ENCODE measurements at regions not wholly inside any gene's neighbourhood (a gene's known extent, or its start where the extent isn't known, plus 50 kb on each side); places are given as distances from the start of the nearest gene placed in this dataset.

- H3K36me3 ChIP-seq (ENCODE audit: control insufficient read depth in 1 of 2, insufficient read depth in 2 of 2, low read length in 2 of 2) = no peaks in the 10 kb centered on the region
- RAD21 ChIA-PET (ENCODE audit: low non-redundant PET in 1 of 2, low total read pairs in 2 of 2, uncharacterized antibody in 2 of 2, unreplicated experiment in 2 of 2) = no interaction called here
- H3K79me2 ChIP-seq (ENCODE audit: insufficient read depth, low read length) = no peaks in the 10 kb centered on the region
- no peak overlapping the region for H3K9ac ChIP-seq (ENCODE audit: low read length)
- H3K9me3 ChIP-seq (ENCODE audit: control insufficient read depth in 1 of 2, insufficient read depth in 1 of 2, low read depth in 1 of 2, low read length in 2 of 2) = no peaks in the 10 kb centered on the region
- BruUV-seq (replicated peaks) = no TSS peak
- POLR2A ChIA-PET = no interaction called here
- peaks cover 3% of the 10 kb centered on the region; the same call in 1 of the 2 replicates for H3K27me3 ChIP-seq (ENCODE audit: insufficient read depth, low read length)
- H3K4me3 ChIP-seq (replicated peaks in 1 of 2; ENCODE audit: low read depth in 1 of 2, low read length in 2 of 2) = no peak overlapping the region
- H3K9me2 ChIP-seq (ENCODE audit: insufficient read depth) = no peaks in the 10 kb centered on the region
- no peaks in the 10 kb centered on the region for H4K20me1 ChIP-seq (ENCODE audit: insufficient read depth)
- H3K4me2 ChIP-seq (ENCODE audit: low read length) = no peak overlapping the region
- DNase-seq (ENCODE audit: low read depth, low spot score) (no peak), ATAC-seq (no peak)
- no peak for TF ChIP-seq CTCF (IDR thresholded peaks at IDR 0.05 in 2 of 3, conservative IDR thresholded peaks at IDR 0.05 in 1 of 3; ENCODE audit: borderline replicate concordance in 1 of 3, insufficient read depth in 1 of 3, low read depth in 2 of 3, low read length in 2 of 3)
- TF ChIP-seq EZH2 (IDR thresholded peaks at IDR 0.05) = no peak
- no peak for TF ChIP-seq CBX3 (IDR thresholded peaks at IDR 0.05; ENCODE audit: low read depth)
- TF ChIP-seq YY1 (IDR thresholded peaks at IDR 0.05; ENCODE audit: extremely low read depth, insufficient replicate concordance, low read depth, low read length) = no peak
- TF ChIP-seq ZFX (IDR thresholded peaks at IDR 0.05) = no peak
- no peak for TF ChIP-seq REST (IDR thresholded peaks at IDR 0.05; ENCODE audit: low read depth)
- TF ChIP-seq POLR2A (IDR thresholded peaks at IDR 0.05; ENCODE audit: borderline replicate concordance, extremely low read depth, insufficient read depth, insufficient read length) = no peak
- no peak for TF ChIP-seq ZBTB33 (IDR thresholded peaks at IDR 0.05; ENCODE audit: extremely low read depth, insufficient replicate concordance, low read length)
- TF ChIP-seq SRF (IDR thresholded peaks at IDR 0.05; ENCODE audit: low read depth) = no peak
- no peak for TF ChIP-seq ZNF274 (IDR thresholded peaks at IDR 0.05; ENCODE audit: low read depth, low read length)
- TF ChIP-seq FOSL1 (IDR thresholded peaks at IDR 0.05; ENCODE audit: low read depth) = no peak
- TF ChIP-seq MAX (IDR thresholded peaks at IDR 0.05) = no peak
- TF ChIP-seq TCF7L2 (IDR thresholded peaks at IDR 0.05; ENCODE audit: borderline replicate concordance, extremely low read depth, insufficient read depth, insufficient read length) = no peak
- TF ChIP-seq SIN3A (IDR thresholded peaks at IDR 0.05; ENCODE audit: low read depth) = no peak
- TF ChIP-seq CEBPB (IDR thresholded peaks at IDR 0.05; ENCODE audit: low read depth) = no peak
- no peak for TF ChIP-seq ATF3 (IDR thresholded peaks at IDR 0.05)
- no peak for TF ChIP-seq POLR2AphosphoS5 (IDR thresholded peaks at IDR 0.05; ENCODE audit: low read depth, low read length)
- TF ChIP-seq SP1 (IDR thresholded peaks at IDR 0.05; ENCODE audit: low read depth) = no peak
- no peak for TF ChIP-seq RAD21 (IDR thresholded peaks at IDR 0.05; ENCODE audit: low read depth)
- H2AFZ ChIP-seq (ENCODE audit: low read depth, low read length, poor library complexity, severe bottlenecking) = no peak overlapping the region
- H3K27ac ChIP-seq (ENCODE audit: low read depth, low read length) = no peak overlapping the region
- CTCF ChIA-PET = no interaction called here
- H3K4me1 ChIP-seq (ENCODE audit: control insufficient read depth in 1 of 2, insufficient read depth in 2 of 2, low read length in 2 of 2) = no peaks in the 10 kb centered on the region
- intact Hi-C loops (cut with micrococcal nuclease) = no loop called here
Observed at GRCh38 chr2:7288484-7288883, 371.3 kb downstream of the RNF144A start.
